ENCODE measurements at regions not wholly inside any gene's neighbourhood (a gene's known extent, or its start where the extent isn't known, plus 50 kb on each side); places are given as distances from the start of the nearest gene placed in this dataset.
A peak's percentile ranks its signal among the peaks of the same experiment; 100 is the strongest.

DNA sequence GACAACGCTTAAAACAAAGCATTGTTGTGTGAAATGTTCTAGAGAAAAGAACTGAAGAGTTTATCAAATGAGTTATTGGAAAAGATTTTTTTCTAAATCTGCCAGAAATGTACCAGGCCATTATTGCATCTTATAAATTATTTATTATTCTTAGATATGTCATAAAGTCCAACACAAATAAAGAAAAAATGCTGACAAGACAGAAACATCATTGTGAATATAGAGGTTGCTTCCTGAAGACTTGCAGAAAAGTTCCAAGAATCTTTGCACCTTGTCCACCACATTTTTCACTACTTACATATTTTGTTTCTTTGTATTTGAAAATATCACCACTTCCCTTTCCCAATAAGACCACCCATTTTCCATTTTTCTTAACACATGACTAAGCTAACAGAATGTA is 545.8 kb downstream of the IQCM start:
- Histone ChIP-seq H3K4me1 (no peaks in the 10 kb centered on the region), H3K27ac (no peak overlapping the region), H3K9me3 (peaks cover 0 to 4% (median 0%) of the 10 kb centered on the region in 4 donors), H3K36me3 (no peaks in the 10 kb centered on the region), H3K4me3 (no peak overlapping the region), H3K27me3 (no peaks in the 10 kb centered on the region)
- WGBS, 2 donors: 92 to 93% methylated on average over 1 of the region's 1 CpG
- ATAC-seq: no peak
- DNase-seq: no peak
- intact Hi-C loops (cut with DNase I): no loop called here
- FAIRE-seq: no peak
- TF ChIP-seq, protein P1, sequence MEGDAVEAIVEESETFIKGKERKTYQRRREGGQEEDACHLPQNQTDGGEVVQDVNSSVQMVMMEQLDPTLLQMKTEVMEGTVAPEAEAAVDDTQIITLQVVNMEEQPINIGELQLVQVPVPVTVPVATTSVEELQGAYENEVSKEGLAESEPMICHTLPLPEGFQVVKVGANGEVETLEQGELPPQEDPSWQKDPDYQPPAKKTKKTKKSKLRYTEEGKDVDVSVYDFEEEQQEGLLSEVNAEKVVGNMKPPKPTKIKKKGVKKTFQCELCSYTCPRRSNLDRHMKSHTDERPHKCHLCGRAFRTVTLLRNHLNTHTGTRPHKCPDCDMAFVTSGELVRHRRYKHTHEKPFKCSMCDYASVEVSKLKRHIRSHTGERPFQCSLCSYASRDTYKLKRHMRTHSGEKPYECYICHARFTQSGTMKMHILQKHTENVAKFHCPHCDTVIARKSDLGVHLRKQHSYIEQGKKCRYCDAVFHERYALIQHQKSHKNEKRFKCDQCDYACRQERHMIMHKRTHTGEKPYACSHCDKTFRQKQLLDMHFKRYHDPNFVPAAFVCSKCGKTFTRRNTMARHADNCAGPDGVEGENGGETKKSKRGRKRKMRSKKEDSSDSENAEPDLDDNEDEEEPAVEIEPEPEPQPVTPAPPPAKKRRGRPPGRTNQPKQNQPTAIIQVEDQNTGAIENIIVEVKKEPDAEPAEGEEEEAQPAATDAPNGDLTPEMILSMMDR (IDR thresholded peaks at IDR 0.05): no peak

DNA sequence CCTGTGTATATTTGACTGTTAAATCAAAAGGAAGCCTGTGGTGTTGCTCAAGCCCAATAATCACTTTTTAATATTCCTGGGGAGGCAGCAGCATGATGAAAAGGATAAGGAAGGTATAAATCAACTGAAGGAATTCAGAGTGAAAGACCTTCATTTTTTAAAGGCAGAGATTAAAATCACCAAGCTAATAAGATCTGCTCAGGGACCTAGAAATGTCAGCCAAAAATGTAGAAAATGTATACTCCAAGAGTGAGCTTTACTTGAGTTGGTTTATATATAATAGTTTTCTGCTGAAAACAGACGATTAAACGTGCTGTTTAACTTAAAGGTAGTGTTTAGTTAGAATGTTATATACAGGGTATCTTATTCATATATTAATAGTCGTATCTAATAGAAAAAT is 549.3 kb downstream of the IQCM start:
- ATAC-seq: no peak
- Histone ChIP-seq H3K4me1 (no peaks in the 10 kb centered on the region), H3K36me3 (no peaks in the 10 kb centered on the region), H3K27ac (no peak overlapping the region), H3K27me3 (no peaks in the 10 kb centered on the region), H3K4me3 (no peak overlapping the region), H3K9me3 (peaks cover 0 to 8% (median 0%) of the 10 kb centered on the region in 4 donors)
- 48 to 62% methylated on average over 3 of the region's 3 CpGs for WGBS, 2 donors
- no peak for FAIRE-seq
- no peak for DNase-seq
- intact Hi-C loops (cut with DNase I): no loop called here
- TF ChIP-seq, protein P1 (IDR thresholded peaks at IDR 0.05): no peak

DNA sequence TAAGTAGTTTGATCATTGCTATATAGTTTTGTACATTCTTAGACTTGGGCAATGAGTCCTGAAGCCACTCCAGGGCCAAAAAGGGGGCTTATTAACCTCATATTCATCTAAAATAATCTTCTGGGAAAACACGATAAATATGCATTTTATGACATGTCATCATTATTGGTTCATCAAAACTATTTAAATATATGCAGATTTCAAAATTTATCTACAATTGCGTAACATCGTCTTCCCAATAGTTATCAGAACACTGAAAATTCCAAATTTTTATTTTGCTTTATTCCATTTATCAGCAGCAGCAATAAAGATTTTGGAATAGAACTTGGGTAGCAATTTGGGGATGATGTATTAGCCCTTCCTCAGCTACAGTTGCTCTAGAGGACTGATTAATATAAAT is 550.0 kb downstream of the IQCM start:
- H3K9me3 ChIP-seq: peaks cover 0 to 8% (median 0%) of the 10 kb centered on the region in 4 donors
- H3K27ac ChIP-seq: no peak overlapping the region
- DNase-seq (no peak), FAIRE-seq (no peak), ATAC-seq (no peak)
- intact Hi-C loops (cut with DNase I): no loop called here
- TF ChIP-seq, protein P1 (IDR thresholded peaks at IDR 0.05): no peak
- 71 to 79% methylated on average over 3 of the region's 3 CpGs for WGBS, 2 donors
- H3K4me1 ChIP-seq: no peaks in the 10 kb centered on the region
- H3K36me3 ChIP-seq: no peaks in the 10 kb centered on the region
- H3K4me3 ChIP-seq: no peak overlapping the region
- no peaks in the 10 kb centered on the region for H3K27me3 ChIP-seq

DNA sequence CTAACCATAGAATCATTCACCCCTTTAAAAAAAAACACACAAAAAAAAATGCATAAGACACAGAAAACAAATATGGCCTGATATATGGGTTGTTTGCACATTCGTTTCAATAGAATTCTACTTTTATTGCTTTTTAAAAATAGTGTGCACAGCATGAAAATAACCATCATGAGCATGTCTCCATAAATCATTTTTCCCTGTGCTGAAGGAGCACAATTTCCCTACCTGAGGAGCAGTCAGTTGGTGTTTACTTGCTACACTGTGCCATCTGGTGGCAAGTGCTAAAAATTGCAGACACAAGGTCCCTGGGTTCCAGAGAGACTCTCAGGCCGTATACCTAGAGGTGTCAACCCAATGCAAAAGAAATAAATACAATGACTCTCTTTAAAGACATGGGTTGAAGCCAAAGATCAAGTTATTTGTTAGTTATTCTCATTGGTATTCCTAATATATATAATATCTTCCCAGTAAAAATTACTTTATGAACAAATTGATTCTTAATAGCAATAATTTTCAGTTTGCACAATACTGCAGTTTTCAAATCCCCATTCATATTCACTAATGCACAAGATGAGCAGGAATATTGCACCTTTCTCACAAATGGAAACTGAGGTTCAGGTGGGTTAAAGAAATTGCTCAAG is 551.4 kb downstream of the IQCM start:
- no peaks in the 10 kb centered on the region for H3K4me1 ChIP-seq
- intact Hi-C loops (cut with DNase I): no loop called here
- peaks cover 0 to 8% (median 0%) of the 10 kb centered on the region in 4 donors for H3K9me3 ChIP-seq
- peak in 1 of 6 donors; percentile 20 for DNase-seq
- ATAC-seq: peak in 3 of 4 donors; percentile 55 to 72 (median 67)
- FAIRE-seq: no peak
- TF ChIP-seq, protein P1 (IDR thresholded peaks at IDR 0.05): peak in 3 of 4 donors; percentile 21 to 32 (median 24)
- H3K27me3 ChIP-seq: no peaks in the 10 kb centered on the region
- 40 to 43% methylated on average over 2 of the region's 2 CpGs for WGBS, 2 donors
- no peak overlapping the region for H3K4me3 ChIP-seq
- no peak overlapping the region for H3K27ac ChIP-seq
- H3K36me3 ChIP-seq: no peaks in the 10 kb centered on the region

DNA sequence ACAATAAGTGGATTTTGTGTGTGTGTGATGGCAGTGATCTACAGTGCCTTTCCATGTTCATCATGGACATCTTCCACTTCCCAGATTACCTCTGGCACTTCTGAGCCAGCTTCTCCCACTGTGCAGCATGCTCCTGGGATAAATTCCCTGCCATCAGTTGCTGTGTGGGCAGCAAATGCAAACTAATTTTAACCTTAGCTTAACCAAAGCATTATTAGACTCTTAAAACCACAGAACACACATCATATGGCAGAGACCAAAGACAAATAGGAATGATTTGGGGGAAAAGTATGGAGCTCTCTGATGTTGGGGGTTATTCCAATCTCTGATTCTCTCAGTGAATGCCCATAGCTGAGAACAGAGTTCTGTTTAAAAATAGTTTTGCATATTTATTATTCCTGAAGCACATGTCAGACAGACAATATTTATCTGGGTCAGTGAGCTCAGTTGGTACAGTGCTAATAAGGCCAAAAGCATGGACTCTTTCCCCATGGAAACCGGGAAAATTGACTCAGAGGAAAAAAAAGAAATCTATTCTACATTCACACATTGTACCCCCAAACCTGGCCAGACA is 567.4 kb downstream of the IQCM start:
- no peak for FAIRE-seq
- intact Hi-C loops (cut with DNase I): no loop called here
- Histone ChIP-seq H3K36me3 (no peaks in the 10 kb centered on the region), H3K4me3 (no peak overlapping the region), H3K4me1 (no peaks in the 10 kb centered on the region), H3K27me3 (no peaks in the 10 kb centered on the region), H3K9me3 (no peaks in the 10 kb centered on the region), H3K27ac (no peak overlapping the region)
- WGBS, 2 donors: 71 to 73% methylated on average over 1 of the region's 1 CpG
- TF ChIP-seq, protein P1 (IDR thresholded peaks at IDR 0.05): no peak
- ATAC-seq: no peak
- DNase-seq: no peak
